Esophagus squamous epithelium (tissue), 4 donors: ENCODE measurements at regions not wholly inside any gene's neighbourhood (a gene's known extent, or its start where the extent isn't known, plus 50 kb on each side); places are given as distances from the start of the nearest gene placed in this dataset.

Experiments used
- CTCF ChIP-seq, 6 experiments: fragments of 450-650 bp in 4 of 6; fragments of 200-600 bp in 2 of 6; sonication (generic) in 2 of 6; IDR thresholded peaks; one replicate each; pipeline ENCODE4 v1.5.1; 2016 to 2019; ENCODE audit warnings: antibody characterized with exemption in 6 of 6, mild to moderate bottlenecking in 4 of 6, moderate library complexity in 4 of 6
- POLR2A ChIP-seq, 4 donors: fragments of 450-650 bp; IDR thresholded peaks; one replicate each; pipeline ENCODE4 v1.6.1; 2017; ENCODE audit warnings: antibody characterized with exemption in 4 of 4, mild to moderate bottlenecking in 4 of 4, moderate library complexity in 3 of 4

DNA sequence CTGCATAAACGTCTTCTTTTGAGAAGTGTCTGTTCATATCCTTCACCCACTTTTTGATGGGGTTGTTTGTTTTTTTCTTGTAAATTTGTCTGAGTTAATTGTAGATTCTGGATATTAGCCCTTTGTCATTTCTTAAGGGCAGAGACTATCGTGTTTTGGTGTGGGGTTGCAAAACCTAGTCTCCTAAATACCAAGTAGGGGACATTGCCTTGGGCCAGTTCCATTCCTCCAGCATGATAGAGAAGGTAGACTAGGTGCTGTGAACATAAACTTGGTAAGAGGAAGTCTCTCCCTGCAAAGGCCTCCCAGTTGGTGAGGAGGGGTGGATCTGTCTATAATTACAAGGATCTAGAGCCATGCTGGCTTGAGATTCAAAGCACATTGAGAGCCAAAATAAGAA, 390.7 kb downstream of the VRK1 start:
- TF ChIP-seq CTCF (IDR thresholded peaks at IDR 0.05) (no peak), POLR2A (IDR thresholded peaks at IDR 0.05) (no peak)
